Esophagus squamous epithelium (tissue), 5 donors: ENCODE measurements at regions not wholly inside any gene's neighbourhood (a gene's known extent, or its start where the extent isn't known, plus 50 kb on each side); places are given as distances from the start of the nearest gene placed in this dataset.

Source experiments
- DNase-seq: peaks from one replicate; lab custom pipeline; 2025; lab: John Stamatoyannopoulos, UW
- H3K27ac ChIP-seq, 4 donors: fragments of 200-600 bp; sonication (generic); one replicate each; pipeline ENCODE4 v1.5.1; 2016 to 2019; ENCODE audit warnings: mild to moderate bottlenecking in 1 of 4
- H3K27me3 ChIP-seq, 4 donors: fragments of 200-600 bp; sonication (generic); 1 replicate in 3 of 4; 2 replicates in 1 of 4; pipeline versions ENCODE4 v1.5.1 to v1.6.0; 2017 to 2021; ENCODE audit warnings: antibody characterized with exemption in 1 of 4
- H3K36me3 ChIP-seq, 3 donors: fragments of 200-600 bp; sonication (generic); one replicate each; pipeline ENCODE4 v1.5.1; 2016 to 2019
- H3K4me1 ChIP-seq, 3 donors: fragments of 200-600 bp; sonication (generic); one replicate each; pipeline ENCODE4 v1.5.1; 2017 to 2019
- H3K4me3 ChIP-seq, 4 donors: fragments of 200-600 bp; sonication (generic); 1 replicate in 3 of 4; 2 replicates in 1 of 4; pipeline ENCODE4 v1.5.1; 2016 to 2019; ENCODE audit warnings: mild to moderate bottlenecking in 2 of 4, moderate library complexity in 1 of 4
- H3K9me3 ChIP-seq, 3 donors: fragments of 200-600 bp; sonication (generic); one replicate each; pipeline ENCODE4 v1.5.1; 2016 to 2019
- POLR2A ChIP-seq, 4 donors: fragments of 450-650 bp; IDR thresholded peaks; one replicate each; pipeline ENCODE4 v1.6.1; 2017; ENCODE audit warnings: antibody characterized with exemption in 4 of 4, mild to moderate bottlenecking in 4 of 4, moderate library complexity in 3 of 4
- WGBS, 2 donors: methylation state at CpG; one replicate each; pipeline ENCODE4 v1.1.5; 2018; 5-methylcytosine and 5-hydroxymethylcytosine counted together
- intact Hi-C: fragments of 100-400 bp; cut with DNase I; formaldehyde crosslinking; loops from one replicate; pipeline ENCODE4 v1.15.0; 2022
- TF ChIP-seq, protein P1 (sequence below), 6 experiments: fragments of 450-650 bp in 4 of 6; fragments of 200-600 bp in 2 of 6; sonication (generic) in 2 of 6; IDR thresholded peaks; one replicate each; pipeline ENCODE4 v1.5.1; 2016 to 2019; ENCODE audit warnings: antibody characterized with exemption in 6 of 6, mild to moderate bottlenecking in 4 of 6, moderate library complexity in 4 of 6
- donor health status: DM: yes; HTN: yes; CAD: no.

DNA sequence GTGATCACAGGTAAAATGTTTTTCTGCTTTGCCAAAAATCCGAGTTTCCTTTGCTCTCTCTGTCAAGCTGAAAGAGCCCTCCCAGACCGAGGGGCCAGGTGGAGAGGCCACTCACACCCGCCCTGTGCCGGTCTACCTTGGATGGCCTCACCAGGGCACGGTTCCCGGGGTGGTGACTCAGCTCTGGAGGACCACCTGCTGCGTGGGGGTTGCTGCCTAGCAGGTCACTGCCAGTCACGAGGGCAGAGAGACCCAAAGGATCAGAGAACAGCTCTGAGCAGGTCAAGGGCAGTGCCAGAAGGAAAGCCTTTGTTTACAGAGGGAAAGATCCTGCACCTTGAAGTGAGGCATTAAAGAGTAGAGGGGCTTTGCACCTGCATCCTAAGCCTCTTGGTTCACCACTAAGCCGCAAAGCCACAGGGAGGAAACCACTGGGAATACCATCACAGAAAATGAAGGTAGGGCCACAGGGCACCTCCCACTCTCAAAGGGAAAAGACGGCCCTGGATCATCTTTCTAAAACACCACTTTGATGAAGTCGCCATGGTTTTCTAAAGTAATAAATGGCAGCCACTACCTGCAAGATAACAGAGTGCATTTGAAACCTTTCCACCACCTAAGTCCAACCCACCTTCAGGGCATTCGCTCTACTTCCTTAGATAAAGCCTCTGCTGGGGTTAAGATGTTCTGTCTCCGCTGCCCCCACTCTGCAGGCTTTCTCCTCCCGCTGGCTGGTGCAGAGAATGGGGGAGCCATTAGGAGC lies 160.3 kb upstream of the KLF14 start:
- Histone ChIP-seq H3K9me3 (no peaks in the 10 kb centered on the region), H3K4me1 (peaks cover 50 to 95% (median 80%) of the 10 kb centered on the region in 3 donors), H3K27ac (peak overlapping the region; percentile 44 to 88 (median 80)), H3K4me3 (no peak overlapping the region), H3K27me3 (no peaks in the 10 kb centered on the region), H3K36me3 (peaks cover 0 to 47% (median 0%) of the 10 kb centered on the region in 3 donors)
- no peak for TF ChIP-seq POLR2A (IDR thresholded peaks at IDR 0.05)
- TF ChIP-seq, protein P1, sequence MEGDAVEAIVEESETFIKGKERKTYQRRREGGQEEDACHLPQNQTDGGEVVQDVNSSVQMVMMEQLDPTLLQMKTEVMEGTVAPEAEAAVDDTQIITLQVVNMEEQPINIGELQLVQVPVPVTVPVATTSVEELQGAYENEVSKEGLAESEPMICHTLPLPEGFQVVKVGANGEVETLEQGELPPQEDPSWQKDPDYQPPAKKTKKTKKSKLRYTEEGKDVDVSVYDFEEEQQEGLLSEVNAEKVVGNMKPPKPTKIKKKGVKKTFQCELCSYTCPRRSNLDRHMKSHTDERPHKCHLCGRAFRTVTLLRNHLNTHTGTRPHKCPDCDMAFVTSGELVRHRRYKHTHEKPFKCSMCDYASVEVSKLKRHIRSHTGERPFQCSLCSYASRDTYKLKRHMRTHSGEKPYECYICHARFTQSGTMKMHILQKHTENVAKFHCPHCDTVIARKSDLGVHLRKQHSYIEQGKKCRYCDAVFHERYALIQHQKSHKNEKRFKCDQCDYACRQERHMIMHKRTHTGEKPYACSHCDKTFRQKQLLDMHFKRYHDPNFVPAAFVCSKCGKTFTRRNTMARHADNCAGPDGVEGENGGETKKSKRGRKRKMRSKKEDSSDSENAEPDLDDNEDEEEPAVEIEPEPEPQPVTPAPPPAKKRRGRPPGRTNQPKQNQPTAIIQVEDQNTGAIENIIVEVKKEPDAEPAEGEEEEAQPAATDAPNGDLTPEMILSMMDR (IDR thresholded peaks at IDR 0.05), result no peak
- 41 to 55% methylated on average over 6 to 7 of the region's 14 CpGs for WGBS, 2 donors
- DNase-seq, result no peak
- intact Hi-C loops, result no loop called here

DNA sequence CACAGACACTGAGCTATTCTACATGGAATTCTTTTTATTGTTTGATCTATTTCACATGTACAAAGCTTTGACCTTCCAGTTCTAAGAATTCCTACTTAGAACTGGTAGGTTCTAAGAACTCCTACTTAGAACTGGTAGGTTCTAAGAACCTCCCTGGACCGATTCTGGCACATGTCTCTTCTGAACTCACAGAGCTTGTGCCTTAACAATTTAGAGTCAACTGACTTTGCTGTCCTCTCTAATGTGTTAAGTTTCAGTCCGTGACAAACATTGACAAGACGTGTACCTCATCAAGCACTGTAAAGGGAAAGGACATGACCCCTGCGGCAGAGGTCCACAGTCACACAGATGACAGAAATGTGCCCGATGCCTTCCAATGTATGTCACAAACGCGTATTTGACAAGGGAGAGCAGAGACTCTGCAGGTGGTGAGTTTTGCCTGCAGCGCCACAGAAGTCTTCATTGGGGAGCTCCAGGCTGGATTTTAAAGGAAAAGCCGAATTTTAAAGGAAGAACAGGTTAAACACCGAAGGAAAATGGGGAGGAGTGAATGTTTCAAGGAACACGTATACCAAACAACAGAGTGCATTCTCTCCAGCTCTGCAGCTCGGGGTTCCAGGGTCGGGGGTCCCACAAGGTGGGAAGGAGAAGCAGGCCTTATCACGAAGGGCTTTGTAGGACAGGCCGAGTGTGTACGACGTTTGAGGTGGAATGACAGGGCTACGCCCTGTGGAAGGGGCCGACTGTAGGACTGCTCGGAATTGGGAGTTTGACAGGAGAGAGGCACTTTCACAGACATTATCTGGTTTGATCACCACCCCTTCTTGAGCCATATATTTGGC lies 161.1 kb upstream of the KLF14 start:
- Histone ChIP-seq H3K4me1 (peaks cover 51 to 95% (median 78%) of the 10 kb centered on the region in 3 donors), H3K36me3 (peaks cover 0 to 39% (median 0%) of the 10 kb centered on the region in 3 donors), H3K27ac (peak overlapping the region; percentile 44 to 88 (median 80)), H3K27me3 (no peaks in the 10 kb centered on the region), H3K4me3 (no peak overlapping the region), H3K9me3 (no peaks in the 10 kb centered on the region)
- DNase-seq, result no peak
- intact Hi-C loops, result no loop called here
- no peak for TF ChIP-seq POLR2A (IDR thresholded peaks at IDR 0.05)
- TF ChIP-seq, protein P1 (IDR thresholded peaks at IDR 0.05), result no peak
- WGBS, 2 donors, result 55 to 62% methylated on average over 19 of the region's 20 CpGs

DNA sequence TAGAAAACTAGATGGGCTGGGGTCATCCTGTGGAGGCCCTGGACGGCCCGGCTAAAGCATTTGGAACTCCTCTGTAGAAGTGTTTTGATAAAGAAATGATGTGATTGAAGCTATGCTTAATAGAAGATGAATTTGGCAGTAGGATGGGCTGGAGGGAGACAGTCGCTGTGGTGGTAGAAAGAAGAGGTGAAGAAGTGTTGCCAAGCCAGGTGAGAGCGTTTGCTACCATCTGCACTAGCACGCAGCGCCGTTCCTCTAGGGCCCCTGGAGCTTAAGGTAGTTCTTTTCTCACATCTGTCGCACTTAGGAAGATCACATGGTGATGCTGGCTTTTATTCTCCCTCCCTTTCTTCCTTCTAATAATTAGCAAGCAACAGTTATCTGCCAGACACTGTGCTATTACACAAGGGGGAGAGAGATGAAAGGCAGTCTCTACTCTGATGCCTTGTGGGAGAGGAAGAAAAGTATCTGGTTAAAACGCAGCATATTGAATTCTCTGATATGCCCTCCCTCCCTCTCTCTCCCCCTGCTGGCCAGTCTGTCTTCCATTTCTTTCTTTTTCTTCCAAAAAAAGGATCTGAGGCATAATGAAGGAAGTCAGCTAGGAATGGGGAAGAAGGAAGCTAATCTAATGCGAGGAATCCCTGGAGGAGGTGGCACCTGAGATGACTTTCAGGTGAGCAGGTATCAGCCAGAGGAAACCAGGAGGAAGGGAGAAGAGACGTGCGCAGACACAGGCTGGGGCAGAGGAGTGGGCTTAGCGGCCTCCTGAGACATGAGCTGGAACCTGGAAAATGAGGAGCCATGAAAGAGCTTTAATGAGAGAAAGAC lies 162.3 kb upstream of the KLF14 start:
- Histone ChIP-seq H3K4me1 (peaks cover 51 to 95% (median 80%) of the 10 kb centered on the region in 3 donors), H3K36me3 (peaks cover 0 to 34% (median 0%) of the 10 kb centered on the region in 3 donors)

DNA sequence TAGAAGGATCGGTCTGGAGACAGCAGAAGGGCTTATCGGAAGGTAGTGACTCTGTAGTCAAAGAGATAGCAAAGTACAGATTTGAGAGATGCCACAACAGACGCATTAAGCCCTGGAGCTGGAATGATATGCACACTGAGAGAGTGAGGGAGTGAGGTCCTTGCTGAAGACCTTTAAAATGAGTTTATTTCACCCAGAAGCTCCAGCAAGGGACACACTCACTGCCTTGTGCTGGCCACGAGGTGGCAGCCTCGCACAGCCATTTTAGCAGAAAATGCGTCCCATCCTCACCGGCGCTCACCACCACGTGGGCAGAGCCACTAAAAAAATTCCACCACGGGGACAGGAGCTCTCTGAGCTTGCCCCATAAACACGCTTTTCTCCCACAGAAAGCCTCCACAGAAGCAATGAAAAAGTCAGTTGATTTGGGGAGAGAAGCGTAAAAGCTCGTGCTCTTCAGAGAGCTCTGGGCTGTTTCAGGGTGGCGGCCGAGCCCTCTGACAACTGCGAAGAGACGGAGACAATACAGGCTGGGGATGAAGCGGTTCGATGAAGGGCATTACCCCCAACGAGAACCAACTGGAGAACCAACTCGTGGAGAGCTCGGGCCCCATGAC lies 163.0 kb upstream of the KLF14 start:
- H3K27me3 ChIP-seq, result no peaks in the 10 kb centered on the region
- peak overlapping the region; percentile 69 to 88 (median 80) for H3K27ac ChIP-seq
- peaks cover 59 to 97% (median 82%) of the 10 kb centered on the region in 3 donors for H3K4me1 ChIP-seq
- TF ChIP-seq, protein P1 (IDR thresholded peaks at IDR 0.05), result peak; percentile 70 to 93 (median 88)
- TF ChIP-seq POLR2A (IDR thresholded peaks at IDR 0.05), result no peak
- 17 to 42% methylated on average over 11 to 19 of the region's 22 CpGs for WGBS, 2 donors
- no peak for DNase-seq
- intact Hi-C loops, result no loop called here
- peaks cover 0 to 35% (median 0%) of the 10 kb centered on the region in 3 donors for H3K36me3 ChIP-seq
- no peaks in the 10 kb centered on the region for H3K9me3 ChIP-seq
- no peak overlapping the region for H3K4me3 ChIP-seq

More for the DNA sequence above, 162.3 kb upstream of the KLF14 start:
- H3K4me3 ChIP-seq, result no peak overlapping the region
- TF ChIP-seq, protein P1 (IDR thresholded peaks at IDR 0.05), result peak in 3 of 6 experiments; percentile 19 to 42 (median 23)
- TF ChIP-seq POLR2A (IDR thresholded peaks at IDR 0.05), result no peak
- WGBS, 2 donors, result 54 to 61% methylated on average over 13 of the region's 13 CpGs
- no peaks in the 10 kb centered on the region for H3K27me3 ChIP-seq
- peak overlapping the region; percentile 69 to 88 (median 80) for H3K27ac ChIP-seq
- DNase-seq, result no peak
- no peaks in the 10 kb centered on the region for H3K9me3 ChIP-seq
- intact Hi-C loops, result no loop called here
